ENCODE measurements at regions not wholly inside any gene's neighbourhood (a gene's known extent, or its start where the extent isn't known, plus 50 kb on each side); places are given as distances from the start of the nearest gene placed in this dataset.

DNA sequence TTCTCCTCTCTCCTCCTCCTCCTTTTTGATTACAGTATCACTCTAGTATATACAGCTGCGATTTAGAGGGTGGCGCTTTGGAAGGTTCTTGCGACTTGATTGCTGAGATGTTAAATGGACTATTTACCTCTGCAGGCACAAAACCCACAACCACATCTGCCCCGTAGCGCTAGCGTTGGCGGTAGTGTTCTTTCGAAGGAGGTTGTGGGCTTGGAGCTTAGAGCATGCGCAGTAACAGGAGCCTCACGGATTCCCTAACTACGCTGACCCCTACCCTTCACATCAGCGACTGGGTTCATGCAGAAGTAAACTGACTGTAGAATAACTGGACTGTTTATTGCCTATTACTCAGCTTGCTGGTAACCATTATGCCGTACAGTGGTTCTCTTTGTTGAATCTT, 58.0 kb downstream of the CGGBP1 start:
- no peaks in the 10 kb centered on the region for H3K27me3 ChIP-seq (ENCODE audit: insufficient read depth, low read length, poor library complexity)
- H2BK15ac ChIP-seq (replicated peaks; ENCODE audit: low read depth): no peak overlapping the region
- no peak overlapping the region for H3K9ac ChIP-seq (ENCODE audit: low read length)
- H3K4me1 ChIP-seq (ENCODE audit: control insufficient read depth, low read depth, low read length): no peaks in the 10 kb centered on the region
- H2BK120ac ChIP-seq (ENCODE audit: low read depth, low read length): no peak overlapping the region
- WGBS (ENCODE audit: extremely low coverage, insufficient coverage, low lambda C conversion rate): no CpG with 5 or more reads among the region's 13 CpGs
- H4K5ac ChIP-seq (ENCODE audit: low read length): no peak overlapping the region
- peak; percentile 72 for DNase-seq
- no peak overlapping the region for H3K27ac ChIP-seq (ENCODE audit: low read depth, low read length)
- H3K79me1 ChIP-seq (ENCODE audit: low read length): no peaks in the 10 kb centered on the region
- H3K4me2 ChIP-seq (ENCODE audit: low read length): no peak overlapping the region
- H3K56ac ChIP-seq (ENCODE audit: low read length): no peak overlapping the region
- no peak overlapping the region for H3K23ac ChIP-seq (ENCODE audit: low read length)
- no peak overlapping the region for H3K4me3 ChIP-seq (ENCODE audit: low read length)
- H3K36me3 ChIP-seq (ENCODE audit: control insufficient read depth, insufficient read depth, low read length): no peaks in the 10 kb centered on the region
- no peak overlapping the region for H4K8ac ChIP-seq (ENCODE audit: low read depth, low read length)
- H2BK5ac ChIP-seq (ENCODE audit: low read length): no peak overlapping the region
- no peak overlapping the region for H3K18ac ChIP-seq (ENCODE audit: low read length)
- no peak overlapping the region for H2AK5ac ChIP-seq (ENCODE audit: low read length)
- no peak overlapping the region for H3K4ac ChIP-seq (ENCODE audit: low read depth, low read length)
- H3K79me2 ChIP-seq (ENCODE audit: control insufficient read depth, insufficient read depth, low read length): no peaks in the 10 kb centered on the region

DNA sequence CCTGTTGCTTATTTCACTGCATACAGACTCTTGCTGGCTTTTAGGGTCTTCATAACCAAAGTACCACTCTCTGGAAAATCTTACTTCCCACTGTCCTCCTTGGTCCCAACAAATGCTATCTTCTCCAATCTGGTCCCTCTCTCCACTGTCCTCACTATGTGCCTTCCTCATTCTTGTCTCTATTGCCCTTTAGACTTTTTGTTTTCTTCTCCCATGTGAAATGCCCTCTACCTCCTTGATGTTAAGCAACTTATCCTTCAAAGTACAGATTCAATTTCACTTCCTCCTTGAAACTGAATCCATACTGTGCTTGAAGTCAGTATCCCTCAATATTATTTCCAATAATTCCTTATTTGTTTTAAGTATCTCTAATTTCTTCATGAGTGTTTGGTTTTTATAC, 60.8 kb downstream of the CGGBP1 start:
- Histone ChIP-seq H3K79me1 (ENCODE audit: low read length) (no peaks in the 10 kb centered on the region), H3K9ac (ENCODE audit: low read length) (no peak overlapping the region), H3K27me3 (ENCODE audit: insufficient read depth, low read length, poor library complexity) (no peaks in the 10 kb centered on the region), H4K8ac (ENCODE audit: low read depth, low read length) (no peak overlapping the region), H2AK5ac (ENCODE audit: low read length) (no peak overlapping the region), H3K23ac (ENCODE audit: low read length) (no peak overlapping the region), H3K36me3 (ENCODE audit: control insufficient read depth, insufficient read depth, low read length) (no peaks in the 10 kb centered on the region), H3K4me1 (ENCODE audit: control insufficient read depth, low read depth, low read length) (no peaks in the 10 kb centered on the region), H2BK5ac (ENCODE audit: low read length) (no peak overlapping the region), H4K5ac (ENCODE audit: low read length) (no peak overlapping the region), H3K18ac (ENCODE audit: low read length) (no peak overlapping the region), H3K27ac (ENCODE audit: low read depth, low read length) (no peak overlapping the region), H2BK120ac (ENCODE audit: low read depth, low read length) (no peak overlapping the region), H3K79me2 (ENCODE audit: control insufficient read depth, insufficient read depth, low read length) (no peaks in the 10 kb centered on the region), H3K56ac (ENCODE audit: low read length) (no peak overlapping the region), H2BK15ac (replicated peaks; ENCODE audit: low read depth) (no peak overlapping the region), H3K4me2 (ENCODE audit: low read length) (no peak overlapping the region), H3K4ac (ENCODE audit: low read depth, low read length) (no peak overlapping the region), H3K4me3 (ENCODE audit: low read length) (no peak overlapping the region)
- DNase-seq: no peak

DNA sequence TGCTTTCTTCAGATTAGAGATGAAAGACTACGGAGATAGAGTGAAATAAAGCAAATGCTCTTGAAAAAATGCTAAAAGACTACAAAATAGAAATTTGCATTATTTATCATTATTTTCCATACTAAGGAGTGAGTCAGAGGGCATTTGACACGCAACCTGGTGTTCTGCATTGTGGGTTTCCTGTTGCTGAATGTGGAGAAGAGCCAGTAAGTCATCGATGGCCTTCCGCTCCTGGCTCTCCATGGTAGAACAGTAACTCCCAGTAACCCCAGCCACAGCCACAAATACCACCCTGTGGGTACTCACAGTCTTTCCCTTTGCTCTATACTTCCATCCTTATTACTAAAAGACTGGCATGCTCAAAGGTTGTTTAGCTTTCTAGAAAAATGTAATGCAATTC, 61.5 kb downstream of the CGGBP1 start:
- no peak for DNase-seq
- Histone ChIP-seq H4K8ac (ENCODE audit: low read depth, low read length) (no peak overlapping the region), H3K27me3 (ENCODE audit: insufficient read depth, low read length, poor library complexity) (no peaks in the 10 kb centered on the region), H3K9ac (ENCODE audit: low read length) (no peak overlapping the region), H2BK15ac (replicated peaks; ENCODE audit: low read depth) (no peak overlapping the region), H3K56ac (ENCODE audit: low read length) (no peak overlapping the region), H3K4me1 (ENCODE audit: control insufficient read depth, low read depth, low read length) (no peaks in the 10 kb centered on the region), H3K79me1 (ENCODE audit: low read length) (no peaks in the 10 kb centered on the region), H3K18ac (ENCODE audit: low read length) (no peak overlapping the region), H2BK5ac (ENCODE audit: low read length) (no peak overlapping the region), H3K27ac (ENCODE audit: low read depth, low read length) (no peak overlapping the region), H3K4ac (ENCODE audit: low read depth, low read length) (no peak overlapping the region), H3K36me3 (ENCODE audit: control insufficient read depth, insufficient read depth, low read length) (no peaks in the 10 kb centered on the region), H3K4me3 (ENCODE audit: low read length) (no peak overlapping the region), H2AK5ac (ENCODE audit: low read length) (no peak overlapping the region), H2BK120ac (ENCODE audit: low read depth, low read length) (no peak overlapping the region), H4K5ac (ENCODE audit: low read length) (no peak overlapping the region), H3K79me2 (ENCODE audit: control insufficient read depth, insufficient read depth, low read length) (no peaks in the 10 kb centered on the region), H3K23ac (ENCODE audit: low read length) (no peak overlapping the region), H3K4me2 (ENCODE audit: low read length) (no peak overlapping the region)
- no CpG with 5 or more reads among the region's 4 CpGs for WGBS (ENCODE audit: extremely low coverage, insufficient coverage, low lambda C conversion rate)

DNA sequence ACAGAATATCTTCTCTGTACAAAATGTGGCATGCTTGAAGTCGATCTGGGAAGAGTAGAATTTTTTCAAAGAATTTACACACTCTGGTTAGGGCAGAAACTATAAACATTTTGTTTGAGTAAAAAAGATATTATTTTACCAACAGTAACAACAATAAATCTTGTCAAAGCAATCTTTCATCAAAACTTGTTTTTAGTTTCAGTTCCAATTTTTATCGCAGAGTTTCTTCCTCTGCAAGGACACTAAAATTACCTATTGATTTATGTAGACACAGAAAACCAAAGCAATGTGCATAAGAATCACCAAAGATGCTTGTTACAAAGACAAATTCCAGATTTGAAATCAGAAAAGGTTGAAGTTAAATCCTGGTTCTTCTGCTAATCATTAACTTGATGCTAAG, 61.9 kb downstream of the CGGBP1 start:
- Histone ChIP-seq H3K4me3 (ENCODE audit: low read length) (no peak overlapping the region), H3K27me3 (ENCODE audit: insufficient read depth, low read length, poor library complexity) (no peaks in the 10 kb centered on the region), H3K4me2 (ENCODE audit: low read length) (no peak overlapping the region), H2BK120ac (ENCODE audit: low read depth, low read length) (no peak overlapping the region), H3K27ac (ENCODE audit: low read depth, low read length) (no peak overlapping the region), H3K36me3 (ENCODE audit: control insufficient read depth, insufficient read depth, low read length) (no peaks in the 10 kb centered on the region), H3K23ac (ENCODE audit: low read length) (no peak overlapping the region), H3K56ac (ENCODE audit: low read length) (no peak overlapping the region), H2BK15ac (replicated peaks; ENCODE audit: low read depth) (no peak overlapping the region), H4K8ac (ENCODE audit: low read depth, low read length) (no peak overlapping the region), H2BK5ac (ENCODE audit: low read length) (no peak overlapping the region), H3K4ac (ENCODE audit: low read depth, low read length) (no peak overlapping the region), H4K5ac (ENCODE audit: low read length) (no peak overlapping the region), H2AK5ac (ENCODE audit: low read length) (no peak overlapping the region), H3K18ac (ENCODE audit: low read length) (no peak overlapping the region), H3K4me1 (ENCODE audit: control insufficient read depth, low read depth, low read length) (no peaks in the 10 kb centered on the region), H3K79me1 (ENCODE audit: low read length) (no peaks in the 10 kb centered on the region), H3K79me2 (ENCODE audit: control insufficient read depth, insufficient read depth, low read length) (no peaks in the 10 kb centered on the region), H3K9ac (ENCODE audit: low read length) (no peak overlapping the region)
- no CpG with 5 or more reads among the region's 2 CpGs for whole genome bisulfite sequencing (ENCODE audit: extremely low coverage, insufficient coverage, low lambda C conversion rate)
- no peak for DNase-seq

DNA sequence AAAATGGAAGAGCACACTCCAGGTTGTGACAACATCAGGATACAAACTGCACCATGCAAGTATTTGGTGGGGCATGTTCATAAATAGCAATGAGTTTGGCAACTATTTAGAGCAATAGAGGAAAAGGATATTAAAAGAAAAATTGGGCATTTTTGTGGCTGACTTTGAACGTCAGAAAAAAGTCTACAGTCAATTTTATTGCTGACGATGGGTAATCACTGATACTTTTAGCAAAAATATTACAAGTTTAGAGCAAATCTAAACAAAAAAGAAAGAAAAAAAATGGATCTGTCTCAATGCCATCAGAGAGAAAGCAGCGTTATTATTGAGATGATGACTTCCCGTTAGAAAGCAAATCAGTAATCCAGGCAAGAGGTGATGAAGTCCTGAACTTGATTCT, 65.2 kb downstream of the CGGBP1 start:
- H3K79me1 ChIP-seq (ENCODE audit: low read length): no peaks in the 10 kb centered on the region
- H4K8ac ChIP-seq (ENCODE audit: low read depth, low read length): no peak overlapping the region
- no peaks in the 10 kb centered on the region for H3K27me3 ChIP-seq (ENCODE audit: insufficient read depth, low read length, poor library complexity)
- no peak overlapping the region for H4K5ac ChIP-seq (ENCODE audit: low read length)
- WGBS (ENCODE audit: extremely low coverage, insufficient coverage, low lambda C conversion rate): no CpG with 5 or more reads among the region's 4 CpGs
- no peak overlapping the region for H3K9ac ChIP-seq (ENCODE audit: low read length)
- H3K23ac ChIP-seq (ENCODE audit: low read length): no peak overlapping the region
- H2AK5ac ChIP-seq (ENCODE audit: low read length): no peak overlapping the region
- H2BK5ac ChIP-seq (ENCODE audit: low read length): no peak overlapping the region
- no peak overlapping the region for H2BK15ac ChIP-seq (replicated peaks; ENCODE audit: low read depth)
- H3K27ac ChIP-seq (ENCODE audit: low read depth, low read length): no peak overlapping the region
- H3K56ac ChIP-seq (ENCODE audit: low read length): no peak overlapping the region
- H3K4me2 ChIP-seq (ENCODE audit: low read length): no peak overlapping the region
- H2BK120ac ChIP-seq (ENCODE audit: low read depth, low read length): no peak overlapping the region
- H3K18ac ChIP-seq (ENCODE audit: low read length): no peak overlapping the region
- H3K4me3 ChIP-seq (ENCODE audit: low read length): no peak overlapping the region
- no peak overlapping the region for H3K4ac ChIP-seq (ENCODE audit: low read depth, low read length)
- no peaks in the 10 kb centered on the region for H3K4me1 ChIP-seq (ENCODE audit: control insufficient read depth, low read depth, low read length)
- no peaks in the 10 kb centered on the region for H3K79me2 ChIP-seq (ENCODE audit: control insufficient read depth, insufficient read depth, low read length)
- H3K36me3 ChIP-seq (ENCODE audit: control insufficient read depth, insufficient read depth, low read length): no peaks in the 10 kb centered on the region
- no peak for DNase-seq

DNA sequence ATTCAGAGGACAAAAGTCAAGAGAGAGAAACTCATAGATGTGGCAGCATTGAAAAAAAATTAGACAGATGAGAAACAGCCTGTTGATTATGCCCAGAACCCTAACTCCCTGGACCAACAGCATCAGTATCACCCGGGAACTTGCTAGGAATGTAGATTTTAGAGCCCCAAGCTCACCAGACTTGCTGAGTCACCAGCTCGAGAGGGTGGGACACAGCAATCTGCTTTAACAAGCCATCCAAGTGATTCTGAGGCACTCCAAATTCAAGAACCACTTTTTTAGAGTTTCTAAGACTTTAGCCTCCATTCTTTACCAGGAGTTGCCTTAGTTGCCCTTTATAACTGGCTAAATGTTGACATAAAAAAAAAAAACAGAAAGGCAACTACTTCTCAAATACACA, 70.9 kb downstream of the CGGBP1 start:
- peak; percentile 81 for DNase-seq
- no peak overlapping the region for H3K4me2 ChIP-seq (ENCODE audit: low read length)
- no CpG with 5 or more reads among the region's 2 CpGs for WGBS (ENCODE audit: extremely low coverage, insufficient coverage, low lambda C conversion rate)
- no peaks in the 10 kb centered on the region for H3K36me3 ChIP-seq (ENCODE audit: control insufficient read depth, insufficient read depth, low read length)
- no peak overlapping the region for H4K8ac ChIP-seq (ENCODE audit: low read depth, low read length)
- H3K79me1 ChIP-seq (ENCODE audit: low read length): no peaks in the 10 kb centered on the region
- H3K18ac ChIP-seq (ENCODE audit: low read length): no peak overlapping the region
- no peak overlapping the region for H4K5ac ChIP-seq (ENCODE audit: low read length)
- H3K23ac ChIP-seq (ENCODE audit: low read length): no peak overlapping the region
- no peaks in the 10 kb centered on the region for H3K4me1 ChIP-seq (ENCODE audit: control insufficient read depth, low read depth, low read length)
- H2AK5ac ChIP-seq (ENCODE audit: low read length): no peak overlapping the region
- no peak overlapping the region for H3K9ac ChIP-seq (ENCODE audit: low read length)
- H3K27ac ChIP-seq (ENCODE audit: low read depth, low read length): no peak overlapping the region
- H3K27me3 ChIP-seq (ENCODE audit: insufficient read depth, low read length, poor library complexity): no peaks in the 10 kb centered on the region
- H3K56ac ChIP-seq (ENCODE audit: low read length): no peak overlapping the region
- H3K79me2 ChIP-seq (ENCODE audit: control insufficient read depth, insufficient read depth, low read length): no peaks in the 10 kb centered on the region
- H2BK120ac ChIP-seq (ENCODE audit: low read depth, low read length): no peak overlapping the region
- no peak overlapping the region for H2BK15ac ChIP-seq (replicated peaks; ENCODE audit: low read depth)
- H2BK5ac ChIP-seq (ENCODE audit: low read length): no peak overlapping the region
- H3K4ac ChIP-seq (ENCODE audit: low read depth, low read length): no peak overlapping the region
- no peak overlapping the region for H3K4me3 ChIP-seq (ENCODE audit: low read length)
